Stimulated activated effector memory CD8-positive, alpha-beta T cell treated with anti-CD3 and anti-CD28 coated beads, Interleukin-12 subunit alpha, Interleukin-12 subunit beta, amount 100 ng/mL, for 72 hours (primary cell): ENCODE measurements at regions not wholly inside any gene's neighbourhood (a gene's known extent, or its start where the extent isn't known, plus 50 kb on each side); places are given as distances from the start of the nearest gene placed in this dataset.

Experiments used
- ATAC-seq: fragments of 150-1000 bp; cut with Tn5 transposase; 2 replicates; pipeline ENCODE4 v1.10.0; 2021
- DNase-seq, 2 donors: peaks; one replicate each; pipeline ENCODE4 v3.0.0; 2021 to 2022; ENCODE audit warnings: low spot score in 2 of 2
- H3K27ac Mint-ChIP-seq: one replicate; pipeline ENCODE4 v1.8.0; 2022; ENCODE audit warnings: mild to moderate bottlenecking, mixed read lengths
- H3K36me3 Mint-ChIP-seq: one replicate; pipeline ENCODE4 v1.8.0; 2022; ENCODE audit warnings: mild to moderate bottlenecking, mixed read lengths
- H3K4me1 Mint-ChIP-seq: one replicate; pipeline ENCODE4 v1.8.0; 2022; ENCODE audit warnings: mixed read lengths
- H3K4me3 Mint-ChIP-seq: one replicate; pipeline ENCODE4 v1.8.0; 2022; ENCODE audit warnings: mild to moderate bottlenecking, mixed read lengths
- H3K9me3 Mint-ChIP-seq: one replicate; pipeline ENCODE4 v1.8.0; 2022; ENCODE audit warnings: mixed read lengths

- DNase-seq (no peak), ATAC-seq (no peak)
- Mint-ChIP-seq H3K36me3 (no peaks in the 10 kb centered on the region), H3K4me3 (no peak overlapping the region), H3K27ac (no peak overlapping the region), H3K4me1 (no peaks in the 10 kb centered on the region), H3K9me3 (no peaks in the 10 kb centered on the region)
Measured at GRCh38 chr18:22046473-22046872, 122.9 kb upstream of the GATA6 start.

- Mint-ChIP-seq H3K27ac (no peak overlapping the region), H3K36me3 (no peaks in the 10 kb centered on the region), H3K4me3 (no peak overlapping the region), H3K4me1 (no peaks in the 10 kb centered on the region), H3K9me3 (no peaks in the 10 kb centered on the region)
- no peak for ATAC-seq
- no peak for DNase-seq
Measured at GRCh38 chr18:22047485-22047884, 121.9 kb upstream of the GATA6 start.

DNA sequence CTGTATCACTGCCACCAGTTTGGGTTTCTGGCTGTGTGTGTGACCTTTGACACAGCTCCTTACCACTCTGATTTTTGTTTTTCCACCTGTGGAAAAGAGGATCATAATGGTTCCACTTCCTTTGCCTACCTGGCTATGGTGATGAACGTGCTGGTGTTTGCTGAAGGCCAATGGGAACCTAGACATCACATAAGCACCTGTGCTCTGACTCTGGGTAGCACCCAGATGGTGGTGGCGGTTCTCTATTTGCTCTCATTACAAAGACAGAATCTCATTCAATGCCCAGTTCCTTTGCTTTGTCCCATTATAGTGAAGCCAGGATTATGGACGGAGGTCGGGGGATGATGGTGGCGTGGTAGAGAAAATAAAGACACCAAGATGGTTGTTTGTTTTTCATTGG is 121.2 kb upstream of the GATA6 start:
- no peaks in the 10 kb centered on the region for H3K4me1 Mint-ChIP-seq
- ATAC-seq (no peak), DNase-seq (no peak)
- no peaks in the 10 kb centered on the region for H3K36me3 Mint-ChIP-seq
- no peaks in the 10 kb centered on the region for H3K9me3 Mint-ChIP-seq
- H3K4me3 Mint-ChIP-seq = no peak overlapping the region
- no peak overlapping the region for H3K27ac Mint-ChIP-seq

DNA sequence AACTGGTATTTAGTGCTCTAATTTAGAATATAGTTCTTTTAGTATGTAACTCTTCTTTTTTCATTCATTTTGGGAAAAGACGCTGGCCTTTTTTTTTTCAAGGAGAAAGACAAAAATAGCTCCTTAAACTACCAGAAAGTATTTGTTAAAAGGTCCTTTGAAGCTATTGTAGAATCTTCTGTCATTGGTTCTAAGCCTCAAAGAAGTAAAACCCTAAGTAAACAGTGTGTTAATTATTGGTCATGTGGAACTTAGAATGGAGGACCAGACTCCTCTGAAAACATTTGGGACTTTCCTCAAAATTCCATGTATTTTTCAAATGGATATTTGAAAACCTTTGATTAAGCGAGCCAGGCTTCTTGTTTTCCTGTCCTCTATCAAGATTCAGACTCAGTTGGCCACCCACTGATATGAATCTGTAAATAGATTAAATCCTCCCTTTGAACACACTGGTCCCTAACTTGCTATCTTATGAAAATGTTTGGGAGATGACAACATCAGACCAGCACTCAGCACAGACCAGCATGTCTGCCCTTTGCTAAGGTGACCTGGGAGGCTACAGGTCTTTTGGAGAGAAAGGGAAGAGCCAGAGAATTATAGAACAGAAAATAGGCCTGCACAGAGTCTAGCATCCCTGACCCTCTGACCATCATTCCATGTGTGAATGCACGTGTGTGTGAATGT is 120.3 kb upstream of the GATA6 start:
- Mint-ChIP-seq H3K4me3 (no peak overlapping the region), H3K27ac (no peak overlapping the region), H3K36me3 (no peaks in the 10 kb centered on the region), H3K4me1 (no peaks in the 10 kb centered on the region), H3K9me3 (no peaks in the 10 kb centered on the region)
- ATAC-seq (no peak), DNase-seq (no peak)

GRCh38 chr18:22052405-22053105 is 116.8 kb upstream of the GATA6 start:
- Mint-ChIP-seq H3K9me3 (no peaks in the 10 kb centered on the region), H3K36me3 (no peaks in the 10 kb centered on the region), H3K4me1 (no peaks in the 10 kb centered on the region)

DNA sequence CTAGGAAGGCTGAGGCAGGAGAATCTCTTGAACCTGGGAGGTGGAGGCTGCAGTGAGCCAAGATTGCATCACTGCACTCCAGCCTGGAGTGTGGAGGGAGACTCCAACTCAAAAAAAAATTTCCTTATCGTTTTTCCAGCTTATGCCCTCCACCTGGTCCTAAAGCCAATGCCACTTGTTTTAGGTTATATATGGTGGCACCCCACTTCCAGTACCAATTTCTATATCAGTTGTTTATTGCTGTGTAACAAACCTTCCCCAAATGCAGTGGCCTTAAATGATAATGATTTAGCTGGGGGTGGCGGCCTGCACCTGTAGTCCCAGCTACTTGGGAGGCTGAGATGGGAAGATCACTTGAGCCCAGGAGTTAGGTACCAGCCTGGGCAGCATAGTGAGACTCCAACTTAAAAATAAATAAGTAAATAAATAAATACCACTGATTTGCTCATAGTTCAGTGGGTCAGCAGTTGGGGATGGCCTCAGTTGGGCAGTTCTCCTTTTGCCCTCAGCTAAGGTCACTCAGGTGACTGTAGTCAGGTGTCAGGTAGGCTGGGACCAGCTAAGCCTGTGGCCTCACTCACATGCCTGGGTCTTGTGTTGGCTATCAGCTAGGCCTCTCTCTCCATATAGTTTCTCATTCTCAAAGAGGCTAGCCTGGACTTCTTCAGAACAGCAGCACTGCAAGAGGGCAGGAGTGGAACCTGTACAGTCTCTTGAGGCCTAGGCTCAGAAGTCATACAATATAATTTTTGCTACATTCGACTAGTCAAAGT is 113.7 kb upstream of the GATA6 start:
- H3K4me1 Mint-ChIP-seq = no peaks in the 10 kb centered on the region
- H3K4me3 Mint-ChIP-seq = no peak overlapping the region
- H3K9me3 Mint-ChIP-seq = no peaks in the 10 kb centered on the region
- DNase-seq (no peak), ATAC-seq (no peak)
- H3K36me3 Mint-ChIP-seq = no peaks in the 10 kb centered on the region
- H3K27ac Mint-ChIP-seq = no peak overlapping the region

More at GRCh38 chr18:22052405-22053105, 116.8 kb upstream of the GATA6 start:
- ATAC-seq (no peak), DNase-seq (no peak)
- Mint-ChIP-seq H3K4me3 (no peak overlapping the region), H3K27ac (no peak overlapping the region)

GRCh38 chr18:22056950-22057349 is 112.4 kb upstream of the GATA6 start:
- Mint-ChIP-seq H3K27ac (no peak overlapping the region), H3K4me3 (no peak overlapping the region), H3K36me3 (no peaks in the 10 kb centered on the region), H3K9me3 (no peaks in the 10 kb centered on the region), H3K4me1 (no peaks in the 10 kb centered on the region)
- ATAC-seq (no peak), DNase-seq (no peak)

- no peak overlapping the region for H3K27ac Mint-ChIP-seq
- ATAC-seq (no peak), DNase-seq (no peak)
- no peaks in the 10 kb centered on the region for H3K4me1 Mint-ChIP-seq
- H3K36me3 Mint-ChIP-seq = no peaks in the 10 kb centered on the region
- no peaks in the 10 kb centered on the region for H3K9me3 Mint-ChIP-seq
- H3K4me3 Mint-ChIP-seq = no peak overlapping the region
Measured at GRCh38 chr18:22057908-22058527, 111.4 kb upstream of the GATA6 start.

DNA sequence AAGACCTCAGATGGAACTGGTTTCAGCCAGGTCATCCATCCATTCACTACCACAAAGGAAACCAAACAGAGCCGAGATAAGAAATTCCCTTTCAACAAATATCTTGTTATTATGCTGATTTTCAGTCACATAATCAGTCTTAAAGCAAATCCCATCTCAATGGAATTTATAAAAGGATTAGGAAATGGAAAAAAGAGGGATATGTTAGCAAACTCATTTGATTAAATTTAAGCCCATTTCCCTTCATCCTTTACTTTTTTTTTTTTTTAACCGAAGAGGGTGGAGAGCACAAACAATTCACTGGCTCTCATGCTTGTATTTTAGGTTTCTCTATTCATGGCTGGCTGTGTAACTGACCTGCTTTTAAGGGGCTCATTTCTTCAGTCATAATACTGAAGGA is 109.0 kb upstream of the GATA6 start:
- Mint-ChIP-seq H3K36me3 (no peaks in the 10 kb centered on the region), H3K9me3 (no peaks in the 10 kb centered on the region), H3K4me1 (no peaks in the 10 kb centered on the region), H3K4me3 (no peak overlapping the region), H3K27ac (no peak overlapping the region)
- no peak for ATAC-seq
- DNase-seq = no peak

GRCh38 chr18:22063102-22063501 is 106.3 kb upstream of the GATA6 start:
- ATAC-seq (no peak), DNase-seq (no peak)
- H3K36me3 Mint-ChIP-seq = no peaks in the 10 kb centered on the region
- no peak overlapping the region for H3K27ac Mint-ChIP-seq
- no peaks in the 10 kb centered on the region for H3K9me3 Mint-ChIP-seq
- H3K4me3 Mint-ChIP-seq = no peak overlapping the region
- H3K4me1 Mint-ChIP-seq = no peaks in the 10 kb centered on the region

DNA sequence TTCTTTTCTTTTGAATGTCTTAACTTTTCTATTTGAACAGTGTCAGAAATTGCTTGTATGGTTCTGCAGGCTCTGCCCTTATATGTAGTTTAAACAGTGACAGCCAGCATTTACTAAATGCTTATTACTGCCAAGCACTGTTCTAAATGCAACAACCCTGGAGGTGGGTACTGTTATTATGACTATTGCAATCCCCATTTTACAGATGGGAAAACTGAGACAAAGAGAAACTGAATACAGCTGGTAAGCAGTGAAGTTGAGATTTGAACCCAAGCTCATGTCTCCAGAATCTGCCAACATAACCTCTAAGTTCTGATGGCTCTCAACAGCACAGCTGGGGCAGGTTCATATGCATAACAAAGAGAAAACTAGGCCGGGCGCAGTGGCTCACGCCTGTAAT is 105.7 kb upstream of the GATA6 start:
- Mint-ChIP-seq H3K27ac (no peak overlapping the region), H3K36me3 (no peaks in the 10 kb centered on the region), H3K9me3 (no peaks in the 10 kb centered on the region), H3K4me3 (no peak overlapping the region), H3K4me1 (no peaks in the 10 kb centered on the region)
- DNase-seq (no peak), ATAC-seq (no peak)

DNA sequence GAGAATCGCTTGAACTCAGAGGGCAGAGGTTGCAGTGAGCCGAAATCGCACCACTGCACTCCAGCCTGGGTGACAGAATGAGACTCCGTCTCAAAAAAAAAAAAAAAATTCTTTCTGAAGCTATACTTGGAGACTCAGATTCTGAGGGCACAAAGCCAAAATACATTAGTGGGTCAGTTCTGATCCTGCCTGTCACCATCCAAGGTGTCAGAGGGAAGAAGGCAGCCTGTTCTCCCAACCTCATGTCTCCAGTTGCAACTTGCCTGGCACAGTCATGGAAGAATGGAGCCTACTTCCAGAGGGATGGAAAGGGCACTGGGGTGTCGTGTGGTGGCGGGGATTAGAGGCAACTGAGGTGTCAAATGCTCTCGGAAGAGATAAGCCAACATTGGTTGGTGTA is 104.8 kb upstream of the GATA6 start:
- ATAC-seq (no peak), DNase-seq (no peak)
- no peaks in the 10 kb centered on the region for H3K36me3 Mint-ChIP-seq
- H3K4me1 Mint-ChIP-seq = no peaks in the 10 kb centered on the region
- no peaks in the 10 kb centered on the region for H3K9me3 Mint-ChIP-seq
- H3K27ac Mint-ChIP-seq = no peak overlapping the region
- H3K4me3 Mint-ChIP-seq = no peak overlapping the region

GRCh38 chr18:22065311-22065710 is 104.1 kb upstream of the GATA6 start:
- no peaks in the 10 kb centered on the region for H3K4me1 Mint-ChIP-seq
- H3K27ac Mint-ChIP-seq = no peak overlapping the region
- H3K9me3 Mint-ChIP-seq = no peaks in the 10 kb centered on the region
- H3K4me3 Mint-ChIP-seq = no peak overlapping the region
- DNase-seq (no peak), ATAC-seq (no peak)
- H3K36me3 Mint-ChIP-seq = no peaks in the 10 kb centered on the region

GRCh38 chr18:22066083-22066485 is 103.3 kb upstream of the GATA6 start:
- H3K36me3 Mint-ChIP-seq = no peaks in the 10 kb centered on the region
- no peaks in the 10 kb centered on the region for H3K9me3 Mint-ChIP-seq
- ATAC-seq (no peak), DNase-seq (no peak)
- H3K27ac Mint-ChIP-seq = no peak overlapping the region
- H3K4me3 Mint-ChIP-seq = no peak overlapping the region
- no peaks in the 10 kb centered on the region for H3K4me1 Mint-ChIP-seq

DNA sequence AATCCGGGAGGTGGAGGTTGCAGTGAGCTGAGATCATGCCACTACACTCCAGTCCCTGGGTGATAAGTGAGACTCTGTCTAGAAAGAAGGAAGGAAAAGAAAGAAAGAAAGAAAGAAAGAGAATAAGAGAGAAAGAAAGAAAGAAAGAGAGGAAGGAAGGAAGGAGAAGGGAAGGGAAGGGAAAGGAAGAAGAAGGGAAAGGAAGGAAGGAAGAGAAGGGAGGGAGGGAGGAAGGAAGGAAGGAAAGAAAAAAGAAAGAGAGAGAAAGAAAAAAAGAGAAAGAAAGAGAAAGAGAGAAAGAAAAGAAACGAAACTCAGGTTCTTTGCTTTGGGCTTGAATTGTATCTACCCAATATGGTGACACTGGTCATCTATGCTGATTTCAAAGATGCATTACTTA is 102.3 kb upstream of the GATA6 start:
- H3K4me3 Mint-ChIP-seq = no peak overlapping the region
- H3K27ac Mint-ChIP-seq = no peak overlapping the region
- H3K36me3 Mint-ChIP-seq = no peaks in the 10 kb centered on the region
- no peaks in the 10 kb centered on the region for H3K9me3 Mint-ChIP-seq
- ATAC-seq = no peak
- no peak for DNase-seq
- no peaks in the 10 kb centered on the region for H3K4me1 Mint-ChIP-seq
